Small intestine (tissue), 7 donors: ENCODE measurements at regions not wholly inside any gene's neighbourhood (a gene's known extent, or its start where the extent isn't known, plus 50 kb on each side); places are given as distances from the start of the nearest gene placed in this dataset.
"Not testable (repeated sequence)": the region's sequence is repeated elsewhere in the genome, so short reads cannot be mapped to it uniquely, and the experiment has no call there.

Source experiments
- DNase-seq, 2 donors: peaks; one replicate each; pipeline versions ENCODE4 v3.0.0 to v3.0.0-alpha.2; 2013
- FAIRE-seq: peaks from 2 replicates; lab custom pipeline; 2012; peaks lifted over from hg19 to GRCh38; lab: Jason Lieb, UNC
- H3K27ac ChIP-seq, 3 donors: one replicate each; pipeline ENCODE4 v1.5.1; 2013; ENCODE audit warnings: low read length in 2 of 3, mild to moderate bottlenecking in 2 of 3, control low read depth in 1 of 3, inconsistent platforms in 1 of 3, low read depth in 1 of 3, moderate library complexity in 1 of 3
- H3K27me3 ChIP-seq, 3 donors: one replicate each; pipeline ENCODE4 v1.6.1; 2013; ENCODE audit warnings: low read length in 3 of 3, inconsistent platforms in 1 of 3; ENCODE audit not compliant: control insufficient read depth in 3 of 3, insufficient read depth in 3 of 3
- H3K36me3 ChIP-seq, 3 donors: one replicate each; pipeline ENCODE4 v1.6.1; 2013; ENCODE audit warnings: low read length in 3 of 3, inconsistent platforms in 1 of 3, low read depth in 1 of 3, mild to moderate bottlenecking in 1 of 3, moderate library complexity in 1 of 3; ENCODE audit not compliant: control insufficient read depth in 3 of 3, insufficient read depth in 2 of 3
- H3K4me1 ChIP-seq, 3 donors: one replicate each; pipeline ENCODE4 v1.6.1; 2013; ENCODE audit warnings: low read length in 2 of 3, inconsistent platforms in 1 of 3, low read depth in 1 of 3, mild to moderate bottlenecking in 1 of 3, moderate library complexity in 1 of 3; ENCODE audit not compliant: control insufficient read depth in 3 of 3, insufficient read depth in 2 of 3
- H3K4me3 ChIP-seq, 3 donors: one replicate each; pipeline ENCODE4 v1.5.1; 2013; ENCODE audit warnings: low read length in 3 of 3, control low read depth in 1 of 3, inconsistent platforms in 1 of 3, low read depth in 1 of 3, mild to moderate bottlenecking in 1 of 3, moderate library complexity in 1 of 3
- H3K9me3 ChIP-seq, 2 donors: one replicate each; pipeline ENCODE4 v1.6.1; 2013; ENCODE audit warnings: low read depth in 1 of 2, low read length in 1 of 2; ENCODE audit not compliant: control insufficient read depth in 2 of 2, insufficient read depth in 1 of 2
- WGBS, 3 donors: extraction: QIAGEN DNeasy Blood & Tissue Kit; methylation state at CpG; one replicate each; pipeline ENCODE4 v1.1.7; 2013; 5-methylcytosine and 5-hydroxymethylcytosine counted together
- donor health status: healthy with polysubstance abuse.
- donor health status: control.
- donor health status: control.
- donor health status: Bipolar disorder and iron deficiency.
- donor health status: healthy.

- DNase-seq (no peak), FAIRE-seq (no peak)
- no peaks in the 10 kb centered on the region for H3K36me3 ChIP-seq
- no peak overlapping the region for H3K4me3 ChIP-seq
- H3K27me3 ChIP-seq: no peaks in the 10 kb centered on the region
- no peaks in the 10 kb centered on the region for H3K9me3 ChIP-seq
- no peak overlapping the region for H3K27ac ChIP-seq
- WGBS, 3 donors: 59 to 69% (median 66%) methylated on average over 5 of the region's 5 CpGs
- H3K4me1 ChIP-seq: no peaks in the 10 kb centered on the region
Measured at GRCh38 chr10:28761084-28761846, 83.9 kb downstream of the BAMBI start.

- 69 to 75% (median 74%) methylated on average over 7 of the region's 7 CpGs for WGBS, 3 donors
- Histone ChIP-seq H3K9me3 (no peaks in the 10 kb centered on the region), H3K4me3 (no peak overlapping the region), H3K27me3 (no peaks in the 10 kb centered on the region), H3K4me1 (no peaks in the 10 kb centered on the region), H3K36me3 (no peaks in the 10 kb centered on the region), H3K27ac (no peak overlapping the region)
- FAIRE-seq: no peak
- no peak for DNase-seq
Measured at GRCh38 chr10:28763471-28764170, 86.3 kb downstream of the BAMBI start.

GRCh38 chr10:28765641-28766040, 88.3 kb downstream of the BAMBI start:
- DNase-seq: no peak
- Histone ChIP-seq H3K36me3 (no peaks in the 10 kb centered on the region), H3K27ac (no peak overlapping the region), H3K27me3 (no peaks in the 10 kb centered on the region), H3K4me3 (no peak overlapping the region), H3K9me3 (no peaks in the 10 kb centered on the region), H3K4me1 (peaks cover 0 to 5% (median 0%) of the 10 kb centered on the region in 3 donors)
- WGBS, 3 donors: 62 to 77% (median 72%) methylated on average over 6 of the region's 6 CpGs
- FAIRE-seq: no peak

GRCh38 chr10:28768227-28768626, 90.9 kb downstream of the BAMBI start:
- H3K27ac ChIP-seq: no peak overlapping the region
- FAIRE-seq (no peak), DNase-seq (no peak)
- H3K4me3 ChIP-seq: no peak overlapping the region
- H3K9me3 ChIP-seq: peaks cover 0 to 5% of the 10 kb centered on the region in 2 donors
- no peaks in the 10 kb centered on the region for H3K27me3 ChIP-seq
- no peaks in the 10 kb centered on the region for H3K36me3 ChIP-seq
- WGBS, 3 donors: 86 to 88% (median 88%) methylated on average over 10 of the region's 10 CpGs
- peaks cover 0 to 5% (median 0%) of the 10 kb centered on the region in 3 donors for H3K4me1 ChIP-seq

GRCh38 chr10:28769091-28769604, 91.8 kb downstream of the BAMBI start:
- Histone ChIP-seq H3K27me3 (no peaks in the 10 kb centered on the region), H3K4me1 (peaks cover 0 to 5% (median 0%) of the 10 kb centered on the region in 3 donors), H3K4me3 (no peak overlapping the region), H3K36me3 (no peaks in the 10 kb centered on the region), H3K27ac (no peak overlapping the region), H3K9me3 (peaks cover 0 to 5% of the 10 kb centered on the region in 2 donors)
- WGBS, 3 donors: 26 to 34% (median 28%) methylated on average over 4 of the region's 4 CpGs
- no peak for FAIRE-seq
- DNase-seq: peak in 1 of 2 donors; percentile 29

- not testable (repeated sequence) for DNase-seq, H3K4me3 ChIP-seq, FAIRE-seq, H3K27ac ChIP-seq, H3K27me3 ChIP-seq, H3K4me1 ChIP-seq, H3K9me3 ChIP-seq, H3K36me3 ChIP-seq
- WGBS, 3 donors: 96 to 98% (median 96%) methylated on average over 29 to 36 of the region's 36 CpGs
Measured at GRCh38 chr10:28771580-28772090, 94.3 kb downstream of the BAMBI start.

- H3K27me3 ChIP-seq: no peaks in the 10 kb centered on the region
- DNase-seq (no peak), FAIRE-seq (no peak)
- peaks cover 0 to 5% of the 10 kb centered on the region in 2 donors for H3K9me3 ChIP-seq
- no peak overlapping the region for H3K4me3 ChIP-seq
- H3K36me3 ChIP-seq: no peaks in the 10 kb centered on the region
- 51 to 71% (median 52%) methylated on average over 4 of the region's 4 CpGs for WGBS, 3 donors
- H3K4me1 ChIP-seq: peaks cover 0 to 3% (median 0%) of the 10 kb centered on the region in 3 donors
- H3K27ac ChIP-seq: no peak overlapping the region
Measured at GRCh38 chr10:28774051-28774995, 97.0 kb downstream of the BAMBI start.
